Iris pigment epithelial cell (primary cell): ENCODE measurements at regions not wholly inside any gene's neighbourhood (a gene's known extent, or its start where the extent isn't known, plus 50 kb on each side); places are given as distances from the start of the nearest gene placed in this dataset.
A peak's percentile ranks its signal among the peaks of the same experiment; 100 is the strongest.

Experiments used
- DNase-seq: peaks from one replicate; pipeline ENCODE4 v3.0.0-alpha.2; 2011; ENCODE audit warnings: low read depth

- no peak for DNase-seq
These were observed 193.5 kb downstream of the ZFP36L2 start for GRCh38 chr2:43033016-43033270.

DNA sequence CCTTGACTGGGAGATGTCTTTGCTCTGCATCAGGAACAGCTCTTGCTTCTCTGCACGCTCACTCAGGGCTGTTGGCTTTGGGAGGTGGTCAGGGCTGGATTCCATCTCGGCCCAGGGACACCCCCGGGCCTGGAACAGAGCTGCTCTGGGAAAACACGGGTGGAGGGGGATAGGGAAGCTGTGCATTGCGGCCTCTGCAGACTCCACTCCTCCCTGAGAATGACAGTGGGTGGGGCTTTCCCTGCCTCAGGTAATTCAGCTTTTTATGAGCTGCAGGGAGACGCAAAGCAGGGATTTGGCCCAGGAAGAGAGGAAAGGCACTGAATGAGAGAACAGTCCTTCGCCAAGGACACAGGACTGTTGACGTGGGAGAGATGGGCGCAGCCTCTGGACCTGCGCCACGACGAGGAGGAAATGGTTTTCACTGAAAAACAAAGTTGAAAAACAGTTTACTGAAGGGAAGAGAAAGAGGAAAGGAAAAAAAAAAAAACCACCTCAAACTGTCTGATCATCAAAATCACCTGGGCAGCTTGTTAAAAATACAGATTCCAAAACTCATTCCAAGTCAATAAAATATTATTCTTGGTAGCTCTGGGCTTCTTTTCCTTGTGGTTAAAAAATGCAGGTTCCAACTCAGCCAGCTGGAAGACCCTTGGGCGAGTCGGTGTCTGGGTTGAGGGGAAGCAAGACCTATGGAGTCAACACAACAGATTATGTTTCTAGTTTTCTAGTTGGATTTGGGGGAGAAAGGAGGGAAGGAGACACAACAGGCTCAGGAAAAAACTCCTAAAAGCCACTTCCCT lies 194.0 kb downstream of the ZFP36L2 start:
- DNase-seq, result peak; percentile 28

DNA sequence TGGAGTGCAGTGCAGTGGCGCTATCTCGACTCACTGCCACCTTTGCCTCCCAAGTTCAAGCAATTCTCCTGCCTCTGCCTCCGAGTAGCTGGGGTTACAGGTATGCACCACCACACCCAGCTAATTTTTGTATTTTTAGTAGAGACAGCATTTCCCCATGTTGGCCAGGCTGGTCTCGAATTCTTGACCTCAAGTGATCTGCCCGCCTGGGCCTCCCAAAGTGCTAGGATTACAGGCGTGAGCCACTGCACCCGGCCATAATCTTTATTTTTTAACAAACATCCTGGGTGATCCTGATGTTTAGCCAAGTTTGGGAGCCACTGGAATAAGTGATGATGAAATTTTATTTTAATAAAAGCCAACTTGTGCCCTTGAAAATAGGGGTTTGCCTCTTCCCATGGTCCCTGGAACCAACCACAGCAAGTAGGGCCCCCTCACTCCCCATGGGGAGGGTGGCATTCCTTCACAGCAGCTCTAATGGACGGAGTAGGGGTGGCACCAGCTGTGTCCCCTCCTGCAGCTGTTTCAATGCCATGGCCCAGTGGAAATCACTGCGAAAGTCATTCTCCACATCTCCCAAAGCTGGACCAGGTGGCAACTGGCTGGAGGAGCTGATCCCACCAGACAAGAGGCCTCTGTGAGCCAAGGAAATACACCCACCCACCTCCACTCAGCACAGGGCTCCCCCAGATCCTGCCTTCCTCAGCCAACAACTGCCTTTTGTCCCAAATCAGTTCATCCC lies 194.8 kb downstream of the ZFP36L2 start:
- no peak for DNase-seq

DNA sequence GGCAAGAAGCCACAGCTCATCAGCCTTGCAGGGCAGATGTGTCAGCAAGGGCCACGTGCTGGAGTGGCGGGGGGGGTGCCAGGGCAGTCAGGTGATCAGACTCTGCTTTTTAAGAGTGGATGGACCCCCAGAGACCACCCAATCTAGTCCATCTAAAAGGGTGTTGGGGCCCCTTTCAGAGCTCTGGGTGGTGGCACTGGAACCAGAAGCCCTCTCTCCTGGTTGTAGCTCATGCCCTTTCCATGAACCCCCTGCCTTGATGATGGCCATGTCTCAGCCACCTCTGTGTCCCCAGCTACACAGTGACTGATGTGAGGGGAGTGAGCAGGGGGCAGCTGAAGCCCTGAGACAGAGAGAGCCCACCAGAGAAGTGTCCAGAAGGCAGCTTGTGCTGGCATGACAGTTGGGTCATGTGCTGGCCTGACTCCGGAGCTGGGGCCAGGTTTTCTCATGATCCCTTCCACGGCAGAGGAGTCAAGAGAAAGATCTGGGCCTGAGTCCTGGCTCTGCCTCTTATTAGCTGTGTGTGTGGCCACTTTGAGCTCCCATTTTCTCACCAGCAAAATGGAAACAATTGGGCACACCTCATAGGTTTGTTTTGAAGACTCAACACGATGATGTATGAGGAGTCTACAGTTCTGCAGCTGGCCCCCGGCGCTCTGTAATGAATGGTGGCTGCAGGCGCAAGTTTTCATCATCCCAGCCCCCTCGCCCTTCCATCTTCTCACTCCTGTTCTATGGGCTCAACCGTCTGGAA lies 195.7 kb downstream of the ZFP36L2 start:
- no peak for DNase-seq

DNA sequence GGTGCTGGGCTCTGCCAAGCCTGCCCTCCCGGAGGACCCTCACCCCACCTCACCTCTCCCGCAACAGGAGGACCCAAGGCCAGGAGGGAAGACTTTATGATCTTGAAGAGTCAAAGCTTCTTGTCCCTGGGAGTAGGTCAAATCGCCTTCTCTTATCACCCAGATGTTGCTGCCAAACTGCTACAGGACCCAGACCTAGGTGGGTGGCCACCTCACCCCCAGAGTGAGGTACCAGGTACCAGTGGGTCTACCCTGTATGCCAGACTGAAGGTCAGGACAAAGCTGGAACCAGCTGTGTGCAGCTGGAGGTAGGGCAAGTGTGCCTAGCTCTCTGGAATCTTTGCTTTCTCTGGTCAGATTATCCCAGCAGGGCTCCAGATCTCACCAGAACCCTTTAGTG lies 197.2 kb downstream of the ZFP36L2 start:
- DNase-seq, result no peak

DNA sequence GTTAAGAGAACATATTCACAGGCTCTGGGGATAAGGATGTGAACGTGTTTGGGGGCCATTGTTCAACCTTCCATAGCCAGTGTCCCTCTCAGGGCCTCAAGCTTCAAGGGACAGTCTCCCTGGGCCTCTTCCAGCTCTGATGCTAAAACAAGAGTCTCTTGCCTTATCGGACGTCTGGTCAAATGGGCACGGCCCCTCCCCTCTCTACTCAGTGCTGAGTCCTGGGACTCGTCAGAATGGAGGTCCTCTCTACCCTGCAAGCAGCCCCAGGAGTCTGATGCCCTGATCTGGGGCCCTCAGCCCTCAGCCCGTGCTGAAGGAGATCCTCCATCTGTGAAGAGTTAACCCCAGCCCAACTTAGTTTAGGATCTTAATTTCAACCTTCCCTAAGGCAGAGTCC lies 198.2 kb downstream of the ZFP36L2 start:
- no peak for DNase-seq

- DNase-seq, result no peak
These were observed 199.1 kb downstream of the ZFP36L2 start for GRCh38 chr2:43027097-43027873.

DNA sequence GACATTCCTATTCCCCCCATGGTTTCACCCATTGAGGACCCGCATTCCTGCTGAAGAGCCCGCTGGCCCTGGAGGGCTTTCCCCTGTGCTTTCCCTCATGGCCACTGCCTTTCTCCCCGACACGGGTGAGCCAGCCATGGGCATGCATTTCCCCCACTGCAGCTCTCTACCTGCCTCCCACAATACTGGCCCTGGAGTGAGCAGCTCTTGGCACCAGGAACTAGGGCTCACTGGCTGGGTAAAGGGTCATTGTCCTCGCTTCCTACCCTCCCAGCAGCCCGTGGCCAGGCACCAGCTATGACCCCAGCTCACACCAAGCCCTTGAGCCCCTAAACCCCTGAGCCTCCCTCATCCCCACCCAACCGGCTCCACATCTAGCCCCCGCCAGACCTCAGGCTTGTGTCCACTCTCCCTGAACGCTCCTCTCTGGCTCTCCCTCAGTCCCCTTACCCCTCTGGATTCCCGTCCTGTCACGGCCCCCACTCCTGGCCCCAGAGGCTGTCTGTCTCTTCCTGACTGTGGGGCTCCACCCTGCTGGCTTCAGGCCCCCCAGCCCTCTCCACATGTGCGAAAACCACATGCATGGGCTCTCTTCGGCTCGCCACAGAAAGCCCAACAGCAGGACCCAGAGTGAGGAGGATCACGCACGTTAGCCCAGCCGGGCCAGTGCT lies 199.8 kb downstream of the ZFP36L2 start:
- no peak for DNase-seq

- no peak for DNase-seq
These were observed 200.6 kb downstream of the ZFP36L2 start for GRCh38 chr2:43025709-43026295.

DNA sequence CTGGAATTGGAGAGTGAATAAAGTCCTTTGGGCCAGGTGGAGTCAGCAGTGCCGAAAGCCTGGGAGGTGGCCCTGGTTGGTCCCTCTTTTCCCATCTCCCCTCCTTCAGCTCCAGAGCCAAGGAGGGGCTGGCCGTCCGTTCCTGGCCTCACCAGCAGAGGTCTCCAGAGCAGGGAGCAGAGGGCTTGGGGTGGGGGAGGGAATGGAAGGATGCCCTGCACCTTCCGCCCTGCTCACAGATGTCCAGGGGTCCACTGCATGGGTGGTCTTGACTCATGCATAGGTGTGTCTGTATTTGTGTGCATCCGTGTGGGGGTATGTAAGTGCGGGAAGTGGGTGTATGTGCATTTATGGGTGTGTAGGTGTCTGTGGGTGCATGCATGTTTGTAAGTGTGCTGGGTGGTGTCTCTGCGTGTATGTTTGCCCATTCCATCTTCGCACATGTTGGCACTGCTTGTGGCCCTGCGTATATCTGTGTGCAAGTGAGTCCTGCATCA lies 201.8 kb downstream of the ZFP36L2 start:
- DNase-seq, result peak; percentile 51

- DNase-seq, result no peak
These were observed 202.5 kb downstream of the ZFP36L2 start for GRCh38 chr2:43023791-43024514.

GRCh38 chr2:43022896-43023295 lies 203.5 kb downstream of the ZFP36L2 start:
- DNase-seq, result no peak

GRCh38 chr2:43021791-43022509 lies 204.5 kb downstream of the ZFP36L2 start:
- no peak for DNase-seq

DNA sequence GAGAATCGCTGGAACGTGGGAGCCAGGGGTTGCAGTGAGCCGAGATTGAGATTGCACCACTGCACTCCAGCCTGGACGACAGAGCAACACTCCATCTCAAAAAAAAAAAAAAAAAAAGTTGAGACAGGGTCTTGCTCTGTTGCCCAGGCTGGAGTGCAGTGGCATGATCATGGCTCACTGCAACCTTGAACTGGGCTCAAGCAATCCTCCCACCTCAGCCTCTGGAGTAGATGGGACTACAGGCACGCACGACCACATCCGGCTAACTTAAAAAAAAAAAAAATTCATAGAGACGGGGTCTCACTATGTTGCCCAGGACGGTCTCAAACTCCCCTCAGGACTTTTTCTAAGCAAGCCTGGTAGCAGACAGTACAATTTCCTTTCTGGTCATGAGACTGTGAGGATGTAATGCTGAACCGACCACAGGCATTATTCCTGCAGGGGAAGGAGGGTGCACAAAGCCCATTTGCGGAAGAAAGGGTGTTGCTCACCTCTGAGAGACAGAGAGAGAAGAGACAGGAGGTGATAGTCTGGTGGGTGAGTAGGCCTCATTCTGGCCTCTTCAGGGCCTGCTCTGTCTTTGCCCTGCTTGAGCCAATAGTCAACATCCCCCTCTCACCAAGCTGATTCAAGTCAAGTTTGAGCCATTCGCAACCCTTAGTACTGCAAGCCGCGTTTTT lies 205.3 kb downstream of the ZFP36L2 start:
- no peak for DNase-seq

- no peak for DNase-seq
These were observed 206.1 kb downstream of the ZFP36L2 start for GRCh38 chr2:43020296-43020695.

- DNase-seq, result no peak
These were observed 206.7 kb downstream of the ZFP36L2 start for GRCh38 chr2:43019536-43020183.

DNA sequence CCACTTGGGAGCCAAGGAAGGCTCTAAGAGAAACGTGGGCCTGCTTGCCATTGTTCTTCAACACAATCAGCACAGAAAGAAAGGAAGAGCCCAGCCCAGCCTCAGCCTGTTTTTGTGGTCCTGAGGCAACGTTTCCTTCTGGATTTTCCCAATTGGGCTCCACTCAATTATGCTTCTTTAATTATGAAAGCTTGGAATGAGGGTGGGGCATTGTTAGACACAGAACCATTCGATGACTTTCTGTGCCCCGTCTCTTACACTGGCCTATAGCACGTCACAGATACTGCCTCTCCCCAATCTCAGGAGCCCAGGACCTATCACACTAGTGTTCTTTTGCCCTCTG lies 207.4 kb downstream of the ZFP36L2 start:
- no peak for DNase-seq

DNA sequence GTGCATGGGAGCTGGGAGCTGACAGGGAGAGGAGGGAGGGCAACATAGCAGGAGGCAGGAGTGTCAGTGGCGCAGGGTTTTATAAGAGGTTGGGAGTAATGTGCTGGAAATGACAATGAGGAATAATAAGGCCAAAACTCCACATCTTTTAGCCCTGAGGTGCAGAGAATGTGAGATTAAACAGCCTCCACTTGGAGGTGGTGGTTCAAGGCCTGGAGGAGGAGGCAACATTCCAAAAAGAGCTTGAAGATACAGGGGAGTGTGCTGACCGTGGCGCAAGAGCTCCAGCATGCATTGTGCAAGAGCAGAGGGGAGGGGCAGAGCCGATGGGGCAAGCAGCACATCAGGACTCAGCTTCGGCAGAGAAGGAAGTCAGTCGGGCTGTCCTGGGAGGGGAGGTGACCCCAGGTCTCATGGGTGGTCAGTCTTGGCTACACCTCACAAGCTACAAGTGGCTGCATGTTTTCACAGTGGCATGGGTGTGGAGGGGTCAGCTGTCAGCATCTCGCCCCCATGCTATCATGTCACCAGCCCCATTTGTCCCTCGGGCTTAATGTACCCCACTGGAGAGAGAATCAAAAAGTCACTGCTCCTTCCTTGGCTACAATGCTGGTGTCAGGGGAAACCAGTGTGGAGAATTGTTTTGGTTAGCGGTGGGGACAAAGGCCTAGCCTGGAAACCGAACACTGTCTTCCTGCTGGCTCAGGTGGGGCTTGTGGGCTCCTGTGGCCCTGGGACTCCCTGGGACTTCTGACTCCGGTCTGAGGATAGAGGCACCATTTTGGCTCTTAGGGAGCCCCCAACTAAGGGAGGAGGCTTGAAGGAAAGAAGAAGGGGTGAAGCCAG lies 208.0 kb downstream of the ZFP36L2 start:
- DNase-seq, result peak; percentile 94
